ENCODE measurements at regions not wholly inside any gene's neighbourhood (a gene's known extent, or its start where the extent isn't known, plus 50 kb on each side); places are given as distances from the start of the nearest gene placed in this dataset.

- TF ChIP-seq POLR2A (IDR thresholded peaks at IDR 0.05) (no peak), CTCF (IDR thresholded peaks at IDR 0.05) (no peak)
These were observed 89.9 kb upstream of the CPNE8 start for GRCh38 chr12:38995249-38995648.
